ENCODE measurements at regions not wholly inside any gene's neighbourhood (a gene's known extent, or its start where the extent isn't known, plus 50 kb on each side); places are given as distances from the start of the nearest gene placed in this dataset.
A peak's percentile ranks its signal among the peaks of the same experiment; 100 is the strongest.
"Not testable (repeated sequence)": the region's sequence is repeated elsewhere in the genome, so short reads cannot be mapped to it uniquely, and the experiment has no call there.

GRCh38 chr5:152608458-152608857 is 203.4 kb upstream of the NMUR2 start:
- no peak for DNase-seq (ENCODE audit: low read depth)

- DNase-seq (ENCODE audit: low read depth) = no peak
Measured at GRCh38 chr5:152619756-152620155, 214.7 kb upstream of the NMUR2 start.

GRCh38 chr5:152622628-152623027 is 217.5 kb upstream of the NMUR2 start:
- DNase-seq (ENCODE audit: low read depth) = no peak

- no peak for DNase-seq (ENCODE audit: low read depth)
Measured at GRCh38 chr5:152623951-152624350, 218.9 kb upstream of the NMUR2 start.

GRCh38 chr5:152625696-152626095 is 220.6 kb upstream of the NMUR2 start:
- no peak for DNase-seq (ENCODE audit: low read depth)

GRCh38 chr5:152631221-152631620 is 226.1 kb upstream of the NMUR2 start:
- DNase-seq (ENCODE audit: low read depth) = no peak

GRCh38 chr5:152632360-152632759 is 227.3 kb upstream of the NMUR2 start:
- no peak for DNase-seq (ENCODE audit: low read depth)

- DNase-seq (ENCODE audit: low read depth) = no peak
Measured at GRCh38 chr5:152634586-152634985, 229.5 kb upstream of the NMUR2 start.

- DNase-seq (ENCODE audit: low read depth) = no peak
Measured at GRCh38 chr5:152638996-152639552, 234.0 kb upstream of the NMUR2 start.

GRCh38 chr5:152641970-152642805 is 237.1 kb upstream of the NMUR2 start:
- no peak for DNase-seq (ENCODE audit: low read depth)

GRCh38 chr5:152642880-152643279 is 237.8 kb upstream of the NMUR2 start:
- no peak for DNase-seq (ENCODE audit: low read depth)

- no peak for DNase-seq (ENCODE audit: low read depth)
Measured at GRCh38 chr5:152644029-152644728, 239.1 kb upstream of the NMUR2 start.

GRCh38 chr5:152649609-152650008 is 244.5 kb upstream of the NMUR2 start:
- no peak for DNase-seq (ENCODE audit: low read depth)

GRCh38 chr5:152650413-152650812 is 245.3 kb upstream of the NMUR2 start:
- no peak for DNase-seq (ENCODE audit: low read depth)

GRCh38 chr5:152659470-152659869 is 254.4 kb upstream of the NMUR2 start:
- DNase-seq (ENCODE audit: low read depth) = not testable (repeated sequence)

GRCh38 chr5:152673601-152674000 is 268.5 kb upstream of the NMUR2 start:
- no peak for DNase-seq (ENCODE audit: low read depth)

- DNase-seq (ENCODE audit: low read depth) = no peak
Measured at GRCh38 chr5:152674403-152674802, 269.3 kb upstream of the NMUR2 start.

- DNase-seq (ENCODE audit: low read depth) = no peak
Measured at GRCh38 chr5:152676196-152676595, 271.1 kb upstream of the NMUR2 start.

- no peak for DNase-seq (ENCODE audit: low read depth)
Measured at GRCh38 chr5:152683205-152683604, 278.1 kb upstream of the NMUR2 start.

- DNase-seq (ENCODE audit: low read depth) = no peak
Measured at GRCh38 chr5:152686931-152687330, 281.9 kb upstream of the NMUR2 start.

- DNase-seq (ENCODE audit: low read depth) = peak; percentile 88
Measured at GRCh38 chr5:152688561-152689249, 283.6 kb upstream of the NMUR2 start.

- DNase-seq (ENCODE audit: low read depth) = no peak
Measured at GRCh38 chr5:152689250-152689711, 284.2 kb upstream of the NMUR2 start.

All from non-pigmented ciliary epithelial cell (primary cell).